22Rv1 (cell line): ENCODE measurements at regions not wholly inside any gene's neighbourhood (a gene's known extent, or its start where the extent isn't known, plus 50 kb on each side); places are given as distances from the start of the nearest gene placed in this dataset.

Experiments
- ZFX ChIP-seq: fragments of 450-650 bp; IDR thresholded peaks from 2 replicates; pipeline ENCODE4 v1.6.1; 2017; ENCODE audit warnings: antibody characterized with exemption, borderline replicate concordance
- TF ChIP-seq, protein P1 (sequence below): fragments of 450-650 bp; IDR thresholded peaks from 2 replicates; pipeline ENCODE4 v1.5.1; 2017; ENCODE audit warnings: mild to moderate bottlenecking

DNA sequence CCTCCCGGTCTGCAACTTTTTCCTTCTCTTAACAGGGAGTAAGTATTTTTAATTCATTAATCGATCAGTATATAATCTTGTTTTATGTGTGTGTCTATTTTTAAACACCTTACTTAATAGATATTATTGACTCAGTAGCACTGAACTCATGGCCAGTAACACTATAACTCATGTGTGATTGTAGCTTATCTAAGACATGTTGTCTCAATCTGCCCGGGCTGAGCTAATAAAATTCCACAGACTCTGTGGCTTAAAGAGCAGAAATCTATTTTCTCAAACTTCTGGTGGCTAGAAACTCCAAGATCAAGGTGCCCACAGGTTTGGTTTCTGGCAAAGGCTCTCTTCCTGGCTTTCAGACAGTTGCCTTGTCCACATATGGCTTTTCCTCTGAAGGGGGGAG is 68.8 kb upstream of the TNFAIP3 start:
- TF ChIP-seq, protein P1, sequence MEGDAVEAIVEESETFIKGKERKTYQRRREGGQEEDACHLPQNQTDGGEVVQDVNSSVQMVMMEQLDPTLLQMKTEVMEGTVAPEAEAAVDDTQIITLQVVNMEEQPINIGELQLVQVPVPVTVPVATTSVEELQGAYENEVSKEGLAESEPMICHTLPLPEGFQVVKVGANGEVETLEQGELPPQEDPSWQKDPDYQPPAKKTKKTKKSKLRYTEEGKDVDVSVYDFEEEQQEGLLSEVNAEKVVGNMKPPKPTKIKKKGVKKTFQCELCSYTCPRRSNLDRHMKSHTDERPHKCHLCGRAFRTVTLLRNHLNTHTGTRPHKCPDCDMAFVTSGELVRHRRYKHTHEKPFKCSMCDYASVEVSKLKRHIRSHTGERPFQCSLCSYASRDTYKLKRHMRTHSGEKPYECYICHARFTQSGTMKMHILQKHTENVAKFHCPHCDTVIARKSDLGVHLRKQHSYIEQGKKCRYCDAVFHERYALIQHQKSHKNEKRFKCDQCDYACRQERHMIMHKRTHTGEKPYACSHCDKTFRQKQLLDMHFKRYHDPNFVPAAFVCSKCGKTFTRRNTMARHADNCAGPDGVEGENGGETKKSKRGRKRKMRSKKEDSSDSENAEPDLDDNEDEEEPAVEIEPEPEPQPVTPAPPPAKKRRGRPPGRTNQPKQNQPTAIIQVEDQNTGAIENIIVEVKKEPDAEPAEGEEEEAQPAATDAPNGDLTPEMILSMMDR = no peak
- no peak for TF ChIP-seq ZFX
